Fibroblast of skin of left biceps (primary cell): ENCODE measurements at regions not wholly inside any gene's neighbourhood (a gene's known extent, or its start where the extent isn't known, plus 50 kb on each side); places are given as distances from the start of the nearest gene placed in this dataset.

Source experiments
- DNase-seq, 2 experiments: peaks; one replicate each; pipeline ENCODE4 v3.0.0-alpha.2; 2013; ENCODE audit warnings: low read depth in 2 of 2

- DNase-seq: no peak
Observed at GRCh38 chr14:71467361-71467811, 464.8 kb upstream of the RGS6 start.

GRCh38 chr14:71468701-71469100 is 463.5 kb upstream of the RGS6 start:
- no peak for DNase-seq

- no peak for DNase-seq
Observed at GRCh38 chr14:71469643-71470335, 462.4 kb upstream of the RGS6 start.

GRCh38 chr14:71471634-71472355 is 460.4 kb upstream of the RGS6 start:
- DNase-seq: no peak

- peak; percentile 58 to 62 for DNase-seq
Observed at GRCh38 chr14:71472356-71473340, 459.6 kb upstream of the RGS6 start.

- DNase-seq: no peak
Observed at GRCh38 chr14:71473843-71474242, 458.4 kb upstream of the RGS6 start.

GRCh38 chr14:71474301-71475265 is 457.6 kb upstream of the RGS6 start:
- DNase-seq: no peak

GRCh38 chr14:71475916-71476315 is 456.3 kb upstream of the RGS6 start:
- no peak for DNase-seq

GRCh38 chr14:71478542-71478941 is 453.7 kb upstream of the RGS6 start:
- DNase-seq: no peak

GRCh38 chr14:71481021-71481654 is 451.1 kb upstream of the RGS6 start:
- DNase-seq: no peak

- DNase-seq: peak; percentile 66
Observed at GRCh38 chr14:71482671-71483070, 449.6 kb upstream of the RGS6 start.

GRCh38 chr14:71483154-71483553 is 449.1 kb upstream of the RGS6 start:
- no peak for DNase-seq

- no peak for DNase-seq
Observed at GRCh38 chr14:71485833-71486232, 446.4 kb upstream of the RGS6 start.

- no peak for DNase-seq
Observed at GRCh38 chr14:71486279-71486678, 445.9 kb upstream of the RGS6 start.

- DNase-seq: no peak
Observed at GRCh38 chr14:71487449-71487848, 444.8 kb upstream of the RGS6 start.

- no peak for DNase-seq
Observed at GRCh38 chr14:71487941-71488340, 444.3 kb upstream of the RGS6 start.

GRCh38 chr14:71488703-71489191 is 443.5 kb upstream of the RGS6 start:
- DNase-seq: no peak

- no peak for DNase-seq
Observed at GRCh38 chr14:71489742-71490141, 442.5 kb upstream of the RGS6 start.

GRCh38 chr14:71491931-71492330 is 440.3 kb upstream of the RGS6 start:
- no peak for DNase-seq

- DNase-seq: no peak
Observed at GRCh38 chr14:71492346-71492745, 439.9 kb upstream of the RGS6 start.
